CD4-positive, alpha-beta memory T cell (primary cell): ENCODE measurements at regions not wholly inside any gene's neighbourhood (a gene's known extent, or its start where the extent isn't known, plus 50 kb on each side); places are given as distances from the start of the nearest gene placed in this dataset.

Source experiments
- CTCF ChIA-PET: fragments of 350-600 bp; sonication (Branson Sonifier 250); formaldehyde crosslinking; loops from one replicate; lab custom pipeline; 2021; ENCODE audit warnings: inconsistent platforms; ENCODE audit not compliant: partially characterized antibody; lab: Charles Lee
- POLR2A ChIA-PET: fragments of 350-600 bp; sonication (Branson Sonifier 250); formaldehyde crosslinking; loops from one replicate; lab custom pipeline; 2021; ENCODE audit not compliant: partially characterized antibody; lab: Charles Lee
- DNase-seq, 5 donors: peaks; one replicate each; pipeline versions ENCODE4 v3.0.0 to v3.0.0-alpha.2; 2020 to 2022; ENCODE audit warnings: mixed read lengths in 1 of 5
- H3K27ac ChIP-seq: one replicate; pipeline ENCODE4 v1.7.0; 2013; ENCODE audit warnings: low read depth, low read length
- H3K27me3 ChIP-seq: 2 replicates; pipeline ENCODE4 v1.7.0; 2013; ENCODE audit warnings: mild to moderate bottlenecking, low read length, moderate library complexity; ENCODE audit not compliant: insufficient read depth
- H3K36me3 ChIP-seq: 2 replicates; pipeline ENCODE4 v1.7.0; 2013; ENCODE audit warnings: mild to moderate bottlenecking, low read length, moderate library complexity; ENCODE audit not compliant: insufficient read depth
- H3K4me1 ChIP-seq: 2 replicates; pipeline ENCODE4 v1.7.0; 2013; ENCODE audit warnings: mild to moderate bottlenecking, low read length, moderate library complexity; ENCODE audit not compliant: insufficient read depth
- H3K4me3 ChIP-seq, 2 donors: one replicate each; pipeline ENCODE4 v1.7.0; 2013; ENCODE audit warnings: low read length in 2 of 2, mild to moderate bottlenecking in 1 of 2
- H3K9me3 ChIP-seq, 2 donors: one replicate each; pipeline ENCODE4 v1.7.0; 2013; ENCODE audit warnings: low read length in 2 of 2, control low read depth in 1 of 2; ENCODE audit not compliant: control insufficient read depth in 1 of 2
- H3K27ac Mint-ChIP-seq, 7 donors: one replicate each; pipeline ENCODE4 v1.8.0; 2020 to 2021; ENCODE audit warnings: mixed read lengths in 7 of 7, mild to moderate bottlenecking in 6 of 7, inconsistent platforms in 3 of 7, moderate library complexity in 3 of 7
- H3K27me3 Mint-ChIP-seq, 2 donors: one replicate each; pipeline ENCODE4 v1.8.0; 2020 to 2021; ENCODE audit warnings: mixed read lengths in 2 of 2
- H3K36me3 Mint-ChIP-seq, 2 donors: one replicate each; pipeline ENCODE4 v1.8.0; 2020 to 2021; ENCODE audit warnings: mixed read lengths in 2 of 2, inconsistent platforms in 1 of 2, mild to moderate bottlenecking in 1 of 2
- H3K4me1 Mint-ChIP-seq, 4 donors: one replicate each; pipeline ENCODE4 v1.8.0; 2020 to 2021; ENCODE audit warnings: mixed read lengths in 4 of 4, mild to moderate bottlenecking in 1 of 4
- H3K4me3 Mint-ChIP-seq, 8 donors: one replicate each; pipeline ENCODE4 v1.8.0; 2020 to 2021; ENCODE audit warnings: mixed read lengths in 8 of 8, mild to moderate bottlenecking in 7 of 8, moderate library complexity in 6 of 8, inconsistent platforms in 3 of 8
- H3K9me3 Mint-ChIP-seq, 8 donors: one replicate each; pipeline ENCODE4 v1.8.0; 2020 to 2021; ENCODE audit warnings: mixed read lengths in 8 of 8, mild to moderate bottlenecking in 5 of 8, inconsistent platforms in 3 of 8, moderate library complexity in 1 of 8
- intact Hi-C: fragments of 100-400 bp; cut with micrococcal nuclease; formaldehyde crosslinking; loops from one replicate; pipeline ENCODE4 v1.15.1; 2023

GRCh38 chr14:26808407-26808806 lies 210.6 kb upstream of the NOVA1 start:
- H3K4me1 Mint-ChIP-seq = no peaks in the 10 kb centered on the region
- ChIA-PET POLR2A (no interaction called here), CTCF (no interaction called here)
- no peaks in the 10 kb centered on the region for H3K27me3 Mint-ChIP-seq
- H3K27ac Mint-ChIP-seq = no peak overlapping the region
- Histone ChIP-seq H3K4me3 (no peak overlapping the region), H3K4me1 (no peaks in the 10 kb centered on the region), H3K9me3 (peaks cover 0 to 5% of the 10 kb centered on the region in 2 donors), H3K27me3 (no peaks in the 10 kb centered on the region), H3K36me3 (no peaks in the 10 kb centered on the region), H3K27ac (no peak overlapping the region)
- H3K4me3 Mint-ChIP-seq = no peak overlapping the region
- no peak for DNase-seq
- no peaks in the 10 kb centered on the region for H3K36me3 Mint-ChIP-seq
- intact Hi-C loops = no loop called here
- H3K9me3 Mint-ChIP-seq = peaks cover 3 to 35% (median 24%) of the 10 kb centered on the region in 8 donors

GRCh38 chr14:26810631-26811030 lies 212.8 kb upstream of the NOVA1 start:
- intact Hi-C loops = no loop called here
- no peak overlapping the region for H3K27ac ChIP-seq
- Mint-ChIP-seq H3K4me3 (no peak overlapping the region), H3K9me3 (peaks cover 3 to 34% (median 14%) of the 10 kb centered on the region in 8 donors), H3K27me3 (no peaks in the 10 kb centered on the region), H3K4me1 (no peaks in the 10 kb centered on the region), H3K36me3 (no peaks in the 10 kb centered on the region), H3K27ac (no peak overlapping the region)
- no peaks in the 10 kb centered on the region for H3K36me3 ChIP-seq
- H3K27me3 ChIP-seq = no peaks in the 10 kb centered on the region
- no peak overlapping the region for H3K4me3 ChIP-seq
- H3K4me1 ChIP-seq = no peaks in the 10 kb centered on the region
- H3K9me3 ChIP-seq = peaks cover 0 to 5% of the 10 kb centered on the region in 2 donors
- DNase-seq = no peak
- ChIA-PET POLR2A (no interaction called here), CTCF (no interaction called here)

GRCh38 chr14:26811756-26812305 lies 214.0 kb upstream of the NOVA1 start:
- H3K9me3 Mint-ChIP-seq = peaks cover 0 to 26% (median 14%) of the 10 kb centered on the region in 8 donors
- Histone ChIP-seq H3K4me1 (no peaks in the 10 kb centered on the region), H3K36me3 (no peaks in the 10 kb centered on the region), H3K4me3 (no peak overlapping the region), H3K9me3 (no peaks in the 10 kb centered on the region), H3K27ac (no peak overlapping the region), H3K27me3 (no peaks in the 10 kb centered on the region)
- H3K4me1 Mint-ChIP-seq = no peaks in the 10 kb centered on the region
- DNase-seq = no peak
- H3K27ac Mint-ChIP-seq = no peak overlapping the region
- intact Hi-C loops = no loop called here
- POLR2A ChIA-PET = no interaction called here
- H3K27me3 Mint-ChIP-seq = no peaks in the 10 kb centered on the region
- no peaks in the 10 kb centered on the region for H3K36me3 Mint-ChIP-seq
- H3K4me3 Mint-ChIP-seq = no peak overlapping the region
- CTCF ChIA-PET = no interaction called here

- Histone ChIP-seq H3K36me3 (no peaks in the 10 kb centered on the region), H3K27ac (no peak overlapping the region), H3K4me3 (no peak overlapping the region), H3K27me3 (no peaks in the 10 kb centered on the region), H3K4me1 (no peaks in the 10 kb centered on the region), H3K9me3 (no peaks in the 10 kb centered on the region)
- intact Hi-C loops = no loop called here
- H3K27ac Mint-ChIP-seq = no peak overlapping the region
- H3K36me3 Mint-ChIP-seq = no peaks in the 10 kb centered on the region
- H3K4me3 Mint-ChIP-seq = no peak overlapping the region
- H3K9me3 Mint-ChIP-seq = peaks cover 2 to 10% (median 4%) of the 10 kb centered on the region in 8 donors
- POLR2A ChIA-PET = no interaction called here
- no peaks in the 10 kb centered on the region for H3K27me3 Mint-ChIP-seq
- DNase-seq = no peak
- CTCF ChIA-PET = no interaction called here
- no peaks in the 10 kb centered on the region for H3K4me1 Mint-ChIP-seq
Observed at GRCh38 chr14:26820138-26820537, 222.3 kb upstream of the NOVA1 start.

- CTCF ChIA-PET = no interaction called here
- no peak for DNase-seq
- Histone ChIP-seq H3K4me1 (no peaks in the 10 kb centered on the region), H3K9me3 (no peaks in the 10 kb centered on the region), H3K36me3 (no peaks in the 10 kb centered on the region), H3K27me3 (no peaks in the 10 kb centered on the region), H3K4me3 (no peak overlapping the region), H3K27ac (no peak overlapping the region)
- Mint-ChIP-seq H3K27ac (no peak overlapping the region), H3K27me3 (no peaks in the 10 kb centered on the region), H3K4me3 (no peak overlapping the region), H3K9me3 (peaks cover 0 to 10% (median 4%) of the 10 kb centered on the region in 8 donors), H3K4me1 (no peaks in the 10 kb centered on the region), H3K36me3 (no peaks in the 10 kb centered on the region)
- POLR2A ChIA-PET = no interaction called here
- intact Hi-C loops = no loop called here
Observed at GRCh38 chr14:26820572-26820971, 222.7 kb upstream of the NOVA1 start.

- no peaks in the 10 kb centered on the region for H3K27me3 Mint-ChIP-seq
- Histone ChIP-seq H3K27ac (no peak overlapping the region), H3K4me3 (no peak overlapping the region), H3K27me3 (no peaks in the 10 kb centered on the region), H3K9me3 (no peaks in the 10 kb centered on the region), H3K4me1 (no peaks in the 10 kb centered on the region), H3K36me3 (no peaks in the 10 kb centered on the region)
- no peak overlapping the region for H3K4me3 Mint-ChIP-seq
- ChIA-PET CTCF (no interaction called here), POLR2A (no interaction called here)
- no peak for DNase-seq
- intact Hi-C loops = no loop called here
- H3K4me1 Mint-ChIP-seq = no peaks in the 10 kb centered on the region
- H3K9me3 Mint-ChIP-seq = peaks cover 3 to 24% (median 14%) of the 10 kb centered on the region in 8 donors
- no peaks in the 10 kb centered on the region for H3K36me3 Mint-ChIP-seq
- no peak overlapping the region for H3K27ac Mint-ChIP-seq
Observed at GRCh38 chr14:26828741-26829140, 230.9 kb upstream of the NOVA1 start.

- no peaks in the 10 kb centered on the region for H3K36me3 ChIP-seq
- H3K27me3 Mint-ChIP-seq = no peaks in the 10 kb centered on the region
- intact Hi-C loops = no loop called here
- H3K9me3 ChIP-seq = no peaks in the 10 kb centered on the region
- H3K27me3 ChIP-seq = no peaks in the 10 kb centered on the region
- no peak for DNase-seq
- H3K4me1 Mint-ChIP-seq = no peaks in the 10 kb centered on the region
- no peak overlapping the region for H3K27ac ChIP-seq
- peaks cover 2 to 27% (median 13%) of the 10 kb centered on the region in 8 donors for H3K9me3 Mint-ChIP-seq
- ChIA-PET CTCF (no interaction called here), POLR2A (no interaction called here)
- H3K4me3 ChIP-seq = no peak overlapping the region
- H3K4me1 ChIP-seq = no peaks in the 10 kb centered on the region
- H3K27ac Mint-ChIP-seq = no peak overlapping the region
- H3K4me3 Mint-ChIP-seq = no peak overlapping the region
- no peaks in the 10 kb centered on the region for H3K36me3 Mint-ChIP-seq
Observed at GRCh38 chr14:26833621-26834176, 235.9 kb upstream of the NOVA1 start.
